HG02588 (cell line): ENCODE measurements at regions not wholly inside any gene's neighbourhood (a gene's known extent, or its start where the extent isn't known, plus 50 kb on each side); places are given as distances from the start of the nearest gene placed in this dataset.

Experiments
- ATAC-seq: cut with Tn5 transposase; IDR thresholded peaks from one replicate; pipeline ENCODE4 v1.9.1; 2021; ENCODE audit warnings: mild to moderate bottlenecking, moderate library complexity; ENCODE audit not compliant: unreplicated experiment

GRCh38 chr3:103926936-103927335 is 1439.8 kb upstream of the ALCAM start:
- ATAC-seq = no peak

GRCh38 chr3:103927896-103928295 is 1438.8 kb upstream of the ALCAM start:
- ATAC-seq = no peak

GRCh38 chr3:103937094-103937493 is 1429.6 kb upstream of the ALCAM start:
- no peak for ATAC-seq

GRCh38 chr3:103947062-103947461 is 1419.6 kb upstream of the ALCAM start:
- ATAC-seq = no peak

GRCh38 chr3:103949693-103950092 is 1417.0 kb upstream of the ALCAM start:
- no peak for ATAC-seq

- ATAC-seq = no peak
Measured at GRCh38 chr3:103950676-103951075, 1416.0 kb upstream of the ALCAM start.

- ATAC-seq = no peak
Measured at GRCh38 chr3:103953796-103954195, 1412.9 kb upstream of the ALCAM start.

GRCh38 chr3:103960819-103961218 is 1405.9 kb upstream of the ALCAM start:
- ATAC-seq = no peak

- no peak for ATAC-seq
Measured at GRCh38 chr3:103963599-103963998, 1403.1 kb upstream of the ALCAM start.

GRCh38 chr3:103965764-103966163 is 1400.9 kb upstream of the ALCAM start:
- ATAC-seq = no peak

- ATAC-seq = no peak
Measured at GRCh38 chr3:103966749-103967148, 1400.0 kb upstream of the ALCAM start.

GRCh38 chr3:103968131-103968530 is 1398.6 kb upstream of the ALCAM start:
- peak; percentile 60 for ATAC-seq

- ATAC-seq = peak; percentile 91
Measured at GRCh38 chr3:103968751-103969150, 1398.0 kb upstream of the ALCAM start.

- peak; percentile 83 for ATAC-seq
Measured at GRCh38 chr3:103976931-103977339, 1389.8 kb upstream of the ALCAM start.

- no peak for ATAC-seq
Measured at GRCh38 chr3:103977417-103977816, 1389.3 kb upstream of the ALCAM start.

- ATAC-seq = no peak
Measured at GRCh38 chr3:103991461-103992115, 1375.1 kb upstream of the ALCAM start.

GRCh38 chr3:103992469-103992868 is 1374.2 kb upstream of the ALCAM start:
- ATAC-seq = no peak

- no peak for ATAC-seq
Measured at GRCh38 chr3:104004956-104005355, 1361.8 kb upstream of the ALCAM start.

- ATAC-seq = no peak
Measured at GRCh38 chr3:104005815-104006214, 1360.9 kb upstream of the ALCAM start.

- ATAC-seq = no peak
Measured at GRCh38 chr3:104018541-104018940, 1348.2 kb upstream of the ALCAM start.

- no peak for ATAC-seq
Measured at GRCh38 chr3:104031598-104031997, 1335.1 kb upstream of the ALCAM start.

GRCh38 chr3:104032283-104032682 is 1334.4 kb upstream of the ALCAM start:
- ATAC-seq = no peak

- ATAC-seq = no peak
Measured at GRCh38 chr3:104040896-104041295, 1325.8 kb upstream of the ALCAM start.
